ENCODE measurements at regions not wholly inside any gene's neighbourhood (a gene's known extent, or its start where the extent isn't known, plus 50 kb on each side); places are given as distances from the start of the nearest gene placed in this dataset.

DNA sequence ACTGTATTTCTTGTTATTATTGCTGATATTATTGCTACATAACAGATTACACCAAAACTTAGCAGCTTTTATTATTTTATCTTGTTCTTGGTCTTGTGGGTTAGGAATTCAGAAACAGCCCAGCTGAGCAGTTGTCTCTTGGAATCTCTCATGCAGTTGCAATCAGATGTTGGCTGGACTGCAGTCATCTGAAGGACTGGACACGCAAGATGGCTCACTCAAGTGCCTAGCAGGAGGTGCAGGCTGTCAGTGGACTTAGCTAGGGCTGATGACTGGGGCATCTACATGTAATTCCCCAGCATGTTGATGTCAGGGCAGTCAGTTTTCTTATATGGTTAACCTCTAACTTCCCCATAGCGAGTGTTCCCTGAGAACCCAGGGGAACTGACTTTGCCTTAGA, 128.6 kb upstream of the PLCB4 start:
- Histone ChIP-seq H3K79me2 (ENCODE audit: insufficient read depth, low read length) (no peaks in the 10 kb centered on the region), H3K79me1 (ENCODE audit: insufficient read depth, low read depth, low read length, poor library complexity, severe bottlenecking) (no peaks in the 10 kb centered on the region), H3K27ac (ENCODE audit: insufficient read length, low read depth, low read length) (no peak overlapping the region), H2BK15ac (ENCODE audit: low read depth, low read length) (no peak overlapping the region), H2AK5ac (ENCODE audit: insufficient read length, low read length) (no peak overlapping the region), H2BK5ac (ENCODE audit: insufficient read length, low read length) (no peak overlapping the region), H4K91ac (ENCODE audit: insufficient read length, low read depth, low read length) (no peak overlapping the region), H3K23ac (ENCODE audit: insufficient read length, low read depth, low read length) (no peak overlapping the region), H3K14ac (ENCODE audit: insufficient read depth, low read length) (no peak overlapping the region), H3K9me3 (ENCODE audit: control insufficient read depth, low read depth, low read length) (no peaks in the 10 kb centered on the region), H4K20me1 (ENCODE audit: control insufficient read depth, insufficient read depth, insufficient read length) (no peaks in the 10 kb centered on the region), H3K18ac (ENCODE audit: insufficient read length, low read depth, low read length) (no peak overlapping the region), H3K9ac (ENCODE audit: extremely low read depth, insufficient read length, low read length) (no peak overlapping the region), H4K5ac (ENCODE audit: insufficient read length, low read depth, low read length) (no peak overlapping the region), H3K27me3 (ENCODE audit: insufficient read depth, low read length) (no peaks in the 10 kb centered on the region), H2BK20ac (ENCODE audit: low read depth, low read length, poor library complexity, severe bottlenecking) (no peak overlapping the region), H2AFZ (ENCODE audit: low read length) (no peak overlapping the region), H3T11ph (ENCODE audit: low read length) (no peak overlapping the region), H3K23me2 (ENCODE audit: insufficient read length, low read depth, low read length, poor library complexity, severe bottlenecking) (no peaks in the 10 kb centered on the region), H3K4ac (ENCODE audit: low read depth, low read length) (no peak overlapping the region), H4K8ac (replicated peaks; ENCODE audit: insufficient read length, low read depth, low read length) (no peak overlapping the region), H3K56ac (ENCODE audit: insufficient read length, low read depth, low read length) (no peak overlapping the region), H2BK120ac (ENCODE audit: low read depth, low read length, poor library complexity, severe bottlenecking) (no peak overlapping the region), H3K4me1 (ENCODE audit: insufficient read depth, low read length) (no peaks in the 10 kb centered on the region), H3K4me2 (ENCODE audit: insufficient read depth, insufficient read length, low read length) (no peak overlapping the region), H2BK12ac (ENCODE audit: insufficient read length, low read depth, low read length) (no peak overlapping the region)
- H3K27me3 Mint-ChIP-seq (ENCODE audit: low read depth), result no peaks in the 10 kb centered on the region; the same call in 1 of the 2 replicates
- H3K4me3 Mint-ChIP-seq, result no peak overlapping the region
- TF ChIP-seq, protein P1, sequence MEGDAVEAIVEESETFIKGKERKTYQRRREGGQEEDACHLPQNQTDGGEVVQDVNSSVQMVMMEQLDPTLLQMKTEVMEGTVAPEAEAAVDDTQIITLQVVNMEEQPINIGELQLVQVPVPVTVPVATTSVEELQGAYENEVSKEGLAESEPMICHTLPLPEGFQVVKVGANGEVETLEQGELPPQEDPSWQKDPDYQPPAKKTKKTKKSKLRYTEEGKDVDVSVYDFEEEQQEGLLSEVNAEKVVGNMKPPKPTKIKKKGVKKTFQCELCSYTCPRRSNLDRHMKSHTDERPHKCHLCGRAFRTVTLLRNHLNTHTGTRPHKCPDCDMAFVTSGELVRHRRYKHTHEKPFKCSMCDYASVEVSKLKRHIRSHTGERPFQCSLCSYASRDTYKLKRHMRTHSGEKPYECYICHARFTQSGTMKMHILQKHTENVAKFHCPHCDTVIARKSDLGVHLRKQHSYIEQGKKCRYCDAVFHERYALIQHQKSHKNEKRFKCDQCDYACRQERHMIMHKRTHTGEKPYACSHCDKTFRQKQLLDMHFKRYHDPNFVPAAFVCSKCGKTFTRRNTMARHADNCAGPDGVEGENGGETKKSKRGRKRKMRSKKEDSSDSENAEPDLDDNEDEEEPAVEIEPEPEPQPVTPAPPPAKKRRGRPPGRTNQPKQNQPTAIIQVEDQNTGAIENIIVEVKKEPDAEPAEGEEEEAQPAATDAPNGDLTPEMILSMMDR (conservative IDR thresholded peaks at IDR 0.05), result no peak
- WGBS (ENCODE audit: extremely low coverage, insufficient read length, low lambda C conversion rate), result no CpG with 5 or more reads among the region's 2 CpGs
- H3K36me3 Mint-ChIP-seq (ENCODE audit: insufficient read depth in 1 of 3, low read depth in 3 of 3), result no peaks in the 10 kb centered on the region
- no peaks in the 10 kb centered on the region; a peak in 2 of 4 replicates for H3K4me1 Mint-ChIP-seq
- no peaks in the 10 kb centered on the region for H3K9me3 Mint-ChIP-seq
- no peak overlapping the region for H3K27ac Mint-ChIP-seq
- DNase-seq, result no peak

Data from H9 (cell line).